ENCODE measurements at regions not wholly inside any gene's neighbourhood (a gene's known extent, or its start where the extent isn't known, plus 50 kb on each side); places are given as distances from the start of the nearest gene placed in this dataset.

- no peak for DNase-seq
Measured at GRCh38 chr4:121221608-121222007, 57.5 kb upstream of the TNIP3 start.

DNA sequence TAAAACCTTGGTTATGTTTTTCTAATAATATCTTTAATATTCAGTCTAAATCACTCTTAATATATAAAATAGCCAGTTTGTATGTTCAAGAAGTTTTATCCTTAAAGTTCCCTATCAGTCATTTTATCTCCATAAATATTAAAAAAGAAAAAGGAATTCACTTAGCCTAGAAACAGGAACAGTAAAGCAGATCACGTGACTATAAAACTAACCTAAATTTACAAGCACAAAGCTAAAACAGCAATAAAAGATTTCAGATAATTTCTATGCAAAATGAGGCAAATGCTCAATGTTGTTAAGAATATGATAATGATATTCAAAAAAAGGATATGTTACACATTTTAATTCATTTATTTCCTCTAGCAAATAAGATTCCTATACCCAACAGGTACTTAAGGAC, 57.1 kb upstream of the TNIP3 start:
- DNase-seq = no peak

DNA sequence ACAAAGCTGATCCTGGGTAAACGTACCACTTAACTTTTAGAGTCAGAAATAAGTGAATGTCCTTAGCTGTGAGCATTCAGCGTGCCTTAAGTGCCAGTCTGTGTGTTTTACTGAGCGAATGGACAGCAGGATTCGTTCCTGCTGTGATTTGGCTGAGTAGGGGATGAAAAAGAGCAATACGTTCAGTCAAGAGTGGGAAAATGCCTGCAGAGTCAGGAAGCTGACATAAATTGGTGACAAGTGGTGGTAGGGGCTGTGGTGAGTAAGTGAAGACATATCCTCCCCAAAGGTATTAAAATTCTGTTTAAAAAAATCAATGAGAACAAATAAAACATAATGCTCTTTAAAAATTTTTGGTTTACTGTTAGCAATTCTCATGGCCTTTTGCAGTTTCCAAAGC, 56.6 kb upstream of the TNIP3 start:
- no peak for DNase-seq

DNA sequence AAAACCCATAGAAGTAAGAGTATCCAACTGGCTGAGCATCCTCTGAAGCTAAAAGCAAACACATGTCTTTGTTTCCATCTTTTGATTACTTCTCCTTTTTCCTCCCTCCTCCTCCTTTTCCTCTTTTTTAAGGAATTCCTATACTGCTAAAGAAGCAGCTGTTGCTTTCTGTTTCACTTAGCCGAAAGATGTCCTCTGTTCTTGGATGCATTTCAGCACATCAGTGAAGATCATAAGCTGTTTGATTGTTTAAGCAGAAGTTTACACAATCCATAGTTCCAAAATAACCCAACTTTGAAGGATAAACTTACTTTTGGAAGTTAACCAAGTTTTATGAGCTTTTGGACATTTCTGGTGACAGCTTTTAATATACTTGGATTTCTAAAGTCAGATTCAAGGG, 55.1 kb upstream of the TNIP3 start:
- DNase-seq = no peak

DNA sequence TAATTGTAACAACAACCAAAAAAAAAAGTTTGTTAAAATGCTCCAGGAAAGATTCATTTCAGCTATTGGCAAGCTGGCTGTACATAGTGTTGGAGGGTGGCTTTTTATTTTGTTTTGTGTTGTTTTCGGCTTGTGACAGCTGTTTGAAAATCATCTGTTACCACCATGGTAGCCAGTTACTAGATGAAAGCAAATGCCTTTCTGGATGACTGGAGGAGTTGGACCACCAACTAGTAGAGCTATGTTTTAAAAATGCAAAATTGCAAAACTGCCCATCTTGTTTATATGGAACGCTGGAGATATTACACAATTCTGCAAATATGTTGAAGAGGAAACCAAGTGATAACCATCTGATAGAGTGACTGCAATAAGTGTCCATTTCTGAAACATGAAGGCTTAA, 53.2 kb upstream of the TNIP3 start:
- no peak for DNase-seq

DNA sequence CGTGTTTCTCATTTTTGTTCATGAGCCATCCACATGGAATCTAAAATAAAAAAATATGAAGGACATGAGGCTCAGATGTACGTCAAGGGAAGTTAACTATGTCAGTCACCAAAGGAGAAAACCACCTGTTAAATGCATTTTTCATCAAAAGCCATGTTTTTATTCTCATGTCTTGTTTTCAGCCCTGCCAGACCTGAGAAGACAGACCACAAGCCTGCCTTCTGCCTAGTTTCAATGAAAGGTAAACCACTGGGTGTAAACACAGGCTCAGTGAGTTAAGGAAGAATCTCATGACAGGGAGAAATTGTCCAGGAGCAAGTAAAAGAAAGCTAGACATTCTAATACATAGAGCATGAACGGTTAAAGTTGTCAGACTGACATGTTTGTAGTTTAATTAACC, 52.3 kb upstream of the TNIP3 start:
- no peak for DNase-seq

- DNase-seq = no peak
Measured at GRCh38 chr4:121213940-121214339, 49.8 kb upstream of the TNIP3 start.

All from activated CD8-positive, alpha-beta memory T cell treated with anti-CD3 and anti-CD28 coated beads, Interleukin-2, amount 50 U/mL, for 4 hours (primary cell).